HEK293 (cell line): ENCODE measurements at regions not wholly inside any gene's neighbourhood (a gene's known extent, or its start where the extent isn't known, plus 50 kb on each side); places are given as distances from the start of the nearest gene placed in this dataset.

Source experiments
- CTCF ChIP-seq: fragments of 450-650 bp; formaldehyde crosslinking; IDR thresholded peaks from 2 replicates; pipeline ENCODE4 v1.5.1; 2016; ENCODE audit warnings: missing biosample characterization, missing genetic modification characterization
- KLF1 ChIP-seq: fragments of 450-650 bp; formaldehyde crosslinking; IDR thresholded peaks from 2 replicates; pipeline ENCODE4 v1.5.1; 2016; ENCODE audit warnings: missing biosample characterization, missing genetic modification characterization
- REST ChIP-seq: fragments of 450-650 bp; formaldehyde crosslinking; IDR thresholded peaks from 2 replicates; pipeline ENCODE4 v1.5.1; 2016; ENCODE audit warnings: missing biosample characterization, missing genetic modification characterization
- SETDB1 ChIP-seq: IDR thresholded peaks from one replicate; pipeline ENCODE4 v1.6.1; 2017; ENCODE audit warnings: mild to moderate bottlenecking, low read length, moderate library complexity, mixed read lengths; ENCODE audit not compliant: insufficient read length
- ZBTB11 ChIP-seq: fragments of 450-650 bp; formaldehyde crosslinking; conservative IDR thresholded peaks from 2 replicates; pipeline ENCODE4 v1.5.1; 2016; ENCODE audit warnings: low read depth, missing biosample characterization, missing genetic modification characterization
- ZNF133 ChIP-seq: fragments of 450-650 bp; formaldehyde crosslinking; IDR thresholded peaks from 2 replicates; pipeline ENCODE4 v1.5.1; 2016; ENCODE audit warnings: missing biosample characterization, missing genetic modification characterization
- ZNF626 ChIP-seq: fragments of 450-650 bp; sonication (Bioruptor Pico); formaldehyde crosslinking; IDR thresholded peaks from 2 replicates; pipeline ENCODE4 v1.5.1; 2018; ENCODE audit warnings: missing biosample characterization, missing genetic modification characterization, inconsistent platforms

GRCh38 chr2:240203031-240203787, 62.8 kb upstream of the OTOS start:
- TF ChIP-seq REST (tag by site-specific recombination) (no peak), CTCF (no peak), KLF1 (tag by site-specific recombination) (no peak), ZNF626 (tag by site-specific recombination) (no peak), ZNF133 (tag by site-specific recombination) (no peak), SETDB1 (no peak), ZBTB11 (tag by site-specific recombination) (no peak)
